ENCODE measurements at regions not wholly inside any gene's neighbourhood (a gene's known extent, or its start where the extent isn't known, plus 50 kb on each side); places are given as distances from the start of the nearest gene placed in this dataset.

DNA sequence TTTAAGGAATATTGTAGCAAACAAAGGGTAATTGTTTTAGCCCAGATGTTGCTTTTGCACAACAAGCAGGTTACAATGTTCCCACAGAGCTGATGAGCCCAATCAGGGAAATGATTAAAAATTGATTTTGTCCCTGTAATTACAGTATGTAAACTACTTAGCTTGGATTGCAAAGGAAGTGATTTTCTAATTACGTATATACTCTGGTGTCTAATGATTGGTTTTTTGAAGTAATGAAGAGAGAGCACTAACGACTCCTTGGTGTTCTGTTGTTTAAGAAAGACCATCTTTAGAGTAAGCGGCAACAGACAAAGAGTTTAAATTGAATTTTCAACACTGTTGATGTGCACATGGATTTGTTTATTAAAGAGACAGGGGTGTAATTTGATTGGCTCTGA is 95.3 kb upstream of the ZNF536 start:
- TF ChIP-seq, protein P1, sequence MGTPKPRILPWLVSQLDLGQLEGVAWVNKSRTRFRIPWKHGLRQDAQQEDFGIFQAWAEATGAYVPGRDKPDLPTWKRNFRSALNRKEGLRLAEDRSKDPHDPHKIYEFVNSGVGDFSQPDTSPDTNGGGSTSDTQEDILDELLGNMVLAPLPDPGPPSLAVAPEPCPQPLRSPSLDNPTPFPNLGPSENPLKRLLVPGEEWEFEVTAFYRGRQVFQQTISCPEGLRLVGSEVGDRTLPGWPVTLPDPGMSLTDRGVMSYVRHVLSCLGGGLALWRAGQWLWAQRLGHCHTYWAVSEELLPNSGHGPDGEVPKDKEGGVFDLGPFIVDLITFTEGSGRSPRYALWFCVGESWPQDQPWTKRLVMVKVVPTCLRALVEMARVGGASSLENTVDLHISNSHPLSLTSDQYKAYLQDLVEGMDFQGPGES (IDR thresholded peaks at IDR 0.05; ENCODE audit: low read depth, low read length) = no peak
- TF ChIP-seq, protein P2, sequence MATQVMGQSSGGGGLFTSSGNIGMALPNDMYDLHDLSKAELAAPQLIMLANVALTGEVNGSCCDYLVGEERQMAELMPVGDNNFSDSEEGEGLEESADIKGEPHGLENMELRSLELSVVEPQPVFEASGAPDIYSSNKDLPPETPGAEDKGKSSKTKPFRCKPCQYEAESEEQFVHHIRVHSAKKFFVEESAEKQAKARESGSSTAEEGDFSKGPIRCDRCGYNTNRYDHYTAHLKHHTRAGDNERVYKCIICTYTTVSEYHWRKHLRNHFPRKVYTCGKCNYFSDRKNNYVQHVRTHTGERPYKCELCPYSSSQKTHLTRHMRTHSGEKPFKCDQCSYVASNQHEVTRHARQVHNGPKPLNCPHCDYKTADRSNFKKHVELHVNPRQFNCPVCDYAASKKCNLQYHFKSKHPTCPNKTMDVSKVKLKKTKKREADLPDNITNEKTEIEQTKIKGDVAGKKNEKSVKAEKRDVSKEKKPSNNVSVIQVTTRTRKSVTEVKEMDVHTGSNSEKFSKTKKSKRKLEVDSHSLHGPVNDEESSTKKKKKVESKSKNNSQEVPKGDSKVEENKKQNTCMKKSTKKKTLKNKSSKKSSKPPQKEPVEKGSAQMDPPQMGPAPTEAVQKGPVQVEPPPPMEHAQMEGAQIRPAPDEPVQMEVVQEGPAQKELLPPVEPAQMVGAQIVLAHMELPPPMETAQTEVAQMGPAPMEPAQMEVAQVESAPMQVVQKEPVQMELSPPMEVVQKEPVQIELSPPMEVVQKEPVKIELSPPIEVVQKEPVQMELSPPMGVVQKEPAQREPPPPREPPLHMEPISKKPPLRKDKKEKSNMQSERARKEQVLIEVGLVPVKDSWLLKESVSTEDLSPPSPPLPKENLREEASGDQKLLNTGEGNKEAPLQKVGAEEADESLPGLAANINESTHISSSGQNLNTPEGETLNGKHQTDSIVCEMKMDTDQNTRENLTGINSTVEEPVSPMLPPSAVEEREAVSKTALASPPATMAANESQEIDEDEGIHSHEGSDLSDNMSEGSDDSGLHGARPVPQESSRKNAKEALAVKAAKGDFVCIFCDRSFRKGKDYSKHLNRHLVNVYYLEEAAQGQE (IDR thresholded peaks at IDR 0.05; ENCODE audit: low read depth, low read length) = no peak
- TF ChIP-seq, protein P3, sequence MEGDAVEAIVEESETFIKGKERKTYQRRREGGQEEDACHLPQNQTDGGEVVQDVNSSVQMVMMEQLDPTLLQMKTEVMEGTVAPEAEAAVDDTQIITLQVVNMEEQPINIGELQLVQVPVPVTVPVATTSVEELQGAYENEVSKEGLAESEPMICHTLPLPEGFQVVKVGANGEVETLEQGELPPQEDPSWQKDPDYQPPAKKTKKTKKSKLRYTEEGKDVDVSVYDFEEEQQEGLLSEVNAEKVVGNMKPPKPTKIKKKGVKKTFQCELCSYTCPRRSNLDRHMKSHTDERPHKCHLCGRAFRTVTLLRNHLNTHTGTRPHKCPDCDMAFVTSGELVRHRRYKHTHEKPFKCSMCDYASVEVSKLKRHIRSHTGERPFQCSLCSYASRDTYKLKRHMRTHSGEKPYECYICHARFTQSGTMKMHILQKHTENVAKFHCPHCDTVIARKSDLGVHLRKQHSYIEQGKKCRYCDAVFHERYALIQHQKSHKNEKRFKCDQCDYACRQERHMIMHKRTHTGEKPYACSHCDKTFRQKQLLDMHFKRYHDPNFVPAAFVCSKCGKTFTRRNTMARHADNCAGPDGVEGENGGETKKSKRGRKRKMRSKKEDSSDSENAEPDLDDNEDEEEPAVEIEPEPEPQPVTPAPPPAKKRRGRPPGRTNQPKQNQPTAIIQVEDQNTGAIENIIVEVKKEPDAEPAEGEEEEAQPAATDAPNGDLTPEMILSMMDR (IDR thresholded peaks at IDR 0.05) = no peak
- TF ChIP-seq RCOR1 (IDR thresholded peaks at IDR 0.05; ENCODE audit: low read length) (no peak), ELF1 (IDR thresholded peaks at IDR 0.05) (no peak), RXRA (IDR thresholded peaks at IDR 0.05; ENCODE audit: borderline replicate concordance, low read depth) (no peak), FOXM1 (IDR thresholded peaks at IDR 0.05; ENCODE audit: low read depth) (no peak), NFIC (IDR thresholded peaks at IDR 0.05; ENCODE audit: borderline replicate concordance) (no peak), EZH2phosphoT487 (IDR thresholded peaks at IDR 0.05; ENCODE audit: borderline replicate concordance, low read depth) (no peak)
- TF ChIP-seq, protein P4, sequence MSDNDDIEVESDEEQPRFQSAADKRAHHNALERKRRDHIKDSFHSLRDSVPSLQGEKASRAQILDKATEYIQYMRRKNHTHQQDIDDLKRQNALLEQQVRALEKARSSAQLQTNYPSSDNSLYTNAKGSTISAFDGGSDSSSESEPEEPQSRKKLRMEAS (IDR thresholded peaks at IDR 0.05; ENCODE audit: low read depth) = no peak
- Histone ChIP-seq H3K27me3 (ENCODE audit: insufficient read depth) (no peaks in the 10 kb centered on the region), H3K4me1 (ENCODE audit: control insufficient read depth in 1 of 2, insufficient read depth in 2 of 2, low read depth in 1 of 2, low read length in 1 of 2) (peaks cover 0 to 9% of the 10 kb centered on the region in 2 experiments; a peak in 1 of 4 replicates), H3F3A (replicated peaks; ENCODE audit: insufficient read depth) (no peaks in the 10 kb centered on the region), H3K4me3 (ENCODE audit: low read depth in 2 of 2, low read length in 1 of 2) (no peak overlapping the region), H2AFZ (ENCODE audit: low read depth) (no peak overlapping the region), H3K27ac (ENCODE audit: low read depth in 2 of 2, low read length in 1 of 2) (no peak overlapping the region), H3K9me2 (no peaks in the 10 kb centered on the region), H3K36me3 (replicated peaks in 1 of 2; ENCODE audit: control insufficient read depth in 1 of 2, insufficient read depth in 2 of 2, low read length in 1 of 2) (no peaks in the 10 kb centered on the region), H3K9me3 (peaks cover 8% of the 10 kb centered on the region; the same call in 1 of the 2 replicates), H4K20me1 (ENCODE audit: insufficient read depth) (no peaks in the 10 kb centered on the region), H3K79me2 (ENCODE audit: insufficient read depth) (no peaks in the 10 kb centered on the region), H3K9ac (no peak overlapping the region), H3K4me2 (no peak overlapping the region)
- DNase-seq = no peak
- POLR2A ChIA-PET = interaction anchor here (1.0 kb wide), 1 partner anchor 12 kb away, joined by 4 read pairs; no protein-coding TSS in a partner anchor
- WGBS (ENCODE audit: low lambda C conversion rate) = 55% methylated on average over 3 of the region's 3 CpGs
- CTCF ChIA-PET = no interaction called here

All from SK-N-SH (cell line).